Stomach (tissue), 8 donors: ENCODE measurements at regions not wholly inside any gene's neighbourhood (a gene's known extent, or its start where the extent isn't known, plus 50 kb on each side); places are given as distances from the start of the nearest gene placed in this dataset.

Source experiments
- DNase-seq, 2 donors: peaks; one replicate each; pipeline versions ENCODE4 v3.0.0 to v3.0.0-alpha.2; 2013 to 2019
- H3K27ac ChIP-seq, 5 donors: fragments of 200-600 bp in 4 of 5; sonication (generic) in 4 of 5; one replicate each; pipeline ENCODE4 v1.5.1; 2013 to 2019; ENCODE audit warnings: mild to moderate bottlenecking in 1 of 5, moderate library complexity in 1 of 5
- H3K27me3 ChIP-seq, 3 donors: fragments of 200-600 bp; sonication (generic); one replicate each; pipeline ENCODE4 v1.5.1; 2017 to 2019; ENCODE audit warnings: mixed run types in 1 of 3
- H3K36me3 ChIP-seq, 4 donors: fragments of 200-600 bp; sonication (generic); 1 replicate in 3 of 4; 2 replicates in 1 of 4; pipeline ENCODE4 v1.5.1; 2016 to 2019
- H3K4me1 ChIP-seq, 4 donors: fragments of 200-600 bp; sonication (generic); one replicate each; pipeline ENCODE4 v1.5.1; 2016 to 2019
- H3K4me3 ChIP-seq, 4 donors: fragments of 200-600 bp; sonication (generic) in 3 of 4; one replicate each; pipeline ENCODE4 v1.5.1; 2016 to 2019; ENCODE audit warnings: mild to moderate bottlenecking in 1 of 4
- H3K9me3 ChIP-seq, 4 donors: fragments of 200-600 bp; sonication (generic); one replicate each; pipeline ENCODE4 v1.5.1; 2016 to 2019
- CTCF ChIP-seq, 7 experiments: fragments of 450-650 bp in 4 of 7; fragments of 200-600 bp in 3 of 7; sonication (generic) in 3 of 7; IDR thresholded peaks; one replicate each; pipeline ENCODE4 v1.5.1; 2016 to 2019; ENCODE audit warnings: antibody characterized with exemption in 7 of 7, control low read depth in 2 of 7, mild to moderate bottlenecking in 1 of 7
- EP300 ChIP-seq: sonication (generic); formaldehyde crosslinking; IDR thresholded peaks from one replicate; pipeline ENCODE4 v1.6.1; 2017; ENCODE audit warnings: antibody characterized with exemption
- POLR2A ChIP-seq, 4 donors: fragments of 450-650 bp; IDR thresholded peaks; one replicate each; pipeline ENCODE4 v1.6.1; 2016; ENCODE audit warnings: antibody characterized with exemption in 4 of 4, control low read depth in 2 of 4, mild to moderate bottlenecking in 1 of 4, moderate library complexity in 1 of 4
- POLR2AphosphoS5 ChIP-seq, 3 donors: sonication (generic); formaldehyde crosslinking; IDR thresholded peaks; one replicate each; pipeline ENCODE4 v1.6.1; 2016; ENCODE audit warnings: antibody characterized with exemption in 3 of 3
- WGBS, 5 donors: extraction: QIAGEN DNeasy Blood & Tissue Kit in 3 of 5; methylation state at CpG; one replicate each; pipeline versions ENCODE4 v1.1.5 to v1.1.7; 2013 to 2018; 5-methylcytosine and 5-hydroxymethylcytosine counted together
- intact Hi-C: fragments of 100-400 bp; cut with DNase I; formaldehyde crosslinking; loops from one replicate; pipeline ENCODE4 v1.15.1; 2023; ENCODE audit warnings: low total_unique reads
- donor health status: healthy with polysubstance abuse.
- donor health status: Bipolar disorder and iron deficiency.
- donor health status: healthy.

- WGBS, 5 donors = 81 to 100% (median 82%) methylated on average over 2 of the region's 2 CpGs
- Histone ChIP-seq H3K27ac (no peak overlapping the region), H3K9me3 (peaks cover 0 to 23% (median 6%) of the 10 kb centered on the region in 4 donors), H3K36me3 (no peaks in the 10 kb centered on the region), H3K4me3 (no peak overlapping the region), H3K27me3 (no peaks in the 10 kb centered on the region), H3K4me1 (no peaks in the 10 kb centered on the region)
- no peak for TF ChIP-seq POLR2A (IDR thresholded peaks at IDR 0.05)
- TF ChIP-seq EP300 = no peak
- TF ChIP-seq POLR2AphosphoS5 (IDR thresholded peaks at IDR 0.05) = no peak
- no peak for TF ChIP-seq CTCF (IDR thresholded peaks at IDR 0.05)
- intact Hi-C loops = no loop called here
- no peak for DNase-seq
Observed at GRCh38 chr13:90389537-90389936, 958.0 kb upstream of the MIR17HG start.

GRCh38 chr13:90393408-90393807 is 954.1 kb upstream of the MIR17HG start:
- H3K27ac ChIP-seq = no peak overlapping the region
- no peak for DNase-seq
- TF ChIP-seq POLR2A (IDR thresholded peaks at IDR 0.05) (no peak), EP300 (no peak), POLR2AphosphoS5 (IDR thresholded peaks at IDR 0.05) (no peak), CTCF (IDR thresholded peaks at IDR 0.05) (no peak)
- peaks cover 0 to 24% (median 6%) of the 10 kb centered on the region in 4 donors for H3K9me3 ChIP-seq
- intact Hi-C loops = no loop called here
- no peaks in the 10 kb centered on the region for H3K4me1 ChIP-seq
- H3K27me3 ChIP-seq = no peaks in the 10 kb centered on the region
- no peak overlapping the region for H3K4me3 ChIP-seq
- no peaks in the 10 kb centered on the region for H3K36me3 ChIP-seq

- Histone ChIP-seq H3K9me3 (peaks cover 0 to 30% (median 6%) of the 10 kb centered on the region in 4 donors), H3K27ac (no peak overlapping the region), H3K36me3 (no peaks in the 10 kb centered on the region), H3K4me1 (no peaks in the 10 kb centered on the region), H3K27me3 (no peaks in the 10 kb centered on the region), H3K4me3 (no peak overlapping the region)
- no peak for DNase-seq
- intact Hi-C loops = no loop called here
- TF ChIP-seq POLR2AphosphoS5 (IDR thresholded peaks at IDR 0.05) (no peak), POLR2A (IDR thresholded peaks at IDR 0.05) (no peak), CTCF (IDR thresholded peaks at IDR 0.05) (no peak), EP300 (no peak)
Observed at GRCh38 chr13:90395348-90395747, 952.1 kb upstream of the MIR17HG start.

- no peak for TF ChIP-seq EP300
- no peak for TF ChIP-seq POLR2AphosphoS5 (IDR thresholded peaks at IDR 0.05)
- no peak for TF ChIP-seq CTCF (IDR thresholded peaks at IDR 0.05)
- TF ChIP-seq POLR2A (IDR thresholded peaks at IDR 0.05) = no peak
- Histone ChIP-seq H3K27me3 (no peaks in the 10 kb centered on the region), H3K27ac (no peak overlapping the region), H3K9me3 (peaks cover 0 to 26% (median 6%) of the 10 kb centered on the region in 4 donors), H3K4me1 (no peaks in the 10 kb centered on the region), H3K4me3 (no peak overlapping the region), H3K36me3 (no peaks in the 10 kb centered on the region)
- DNase-seq = no peak
- intact Hi-C loops = no loop called here
- whole genome bisulfite sequencing, 5 donors = 65 to 84% (median 78%) methylated on average over 3 of the region's 3 CpGs
Observed at GRCh38 chr13:90395846-90396245, 951.6 kb upstream of the MIR17HG start.

GRCh38 chr13:90396266-90396665 is 951.2 kb upstream of the MIR17HG start:
- intact Hi-C loops = no loop called here
- Histone ChIP-seq H3K4me3 (no peak overlapping the region), H3K9me3 (peaks cover 0 to 26% (median 6%) of the 10 kb centered on the region in 4 donors), H3K36me3 (no peaks in the 10 kb centered on the region), H3K27ac (no peak overlapping the region), H3K4me1 (no peaks in the 10 kb centered on the region), H3K27me3 (no peaks in the 10 kb centered on the region)
- DNase-seq = no peak
- no peak for TF ChIP-seq CTCF (IDR thresholded peaks at IDR 0.05)
- no peak for TF ChIP-seq POLR2AphosphoS5 (IDR thresholded peaks at IDR 0.05)
- no peak for TF ChIP-seq EP300
- no peak for TF ChIP-seq POLR2A (IDR thresholded peaks at IDR 0.05)
